ENCODE measurements at regions not wholly inside any gene's neighbourhood (a gene's known extent, or its start where the extent isn't known, plus 50 kb on each side); places are given as distances from the start of the nearest gene placed in this dataset.

DNA sequence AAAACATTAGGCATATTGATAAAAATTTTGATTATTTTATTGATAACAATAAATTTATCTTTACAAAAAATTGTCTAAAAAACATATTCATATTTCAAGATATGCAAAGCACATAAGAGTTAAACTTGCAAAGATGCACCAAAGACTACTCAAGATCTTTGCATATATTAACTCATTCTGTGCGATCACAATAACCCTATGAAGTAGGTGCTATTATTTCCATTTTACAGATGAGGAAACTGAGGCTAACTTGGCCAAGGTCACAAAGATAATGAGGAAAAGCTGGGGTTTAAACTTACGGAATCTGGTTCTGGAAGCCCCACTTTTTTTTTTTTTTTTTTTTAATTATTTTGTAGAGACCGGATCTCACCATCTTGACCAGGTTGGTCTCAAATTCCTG lies 94.4 kb upstream of the SERTAD2 start:
- Histone ChIP-seq H2AFZ (ENCODE audit: low read depth, low read length) (no peak overlapping the region), H3K79me2 (ENCODE audit: insufficient read depth, low read length) (no peaks in the 10 kb centered on the region), H3K4me1 (ENCODE audit: insufficient read depth, low read length) (peaks cover 24% of the 10 kb centered on the region), H3K4me3 (ENCODE audit: low read depth in 1 of 2, low read length in 2 of 2) (no peak overlapping the region), H4K20me1 (ENCODE audit: insufficient read depth, low read length) (no peaks in the 10 kb centered on the region), H3K36me3 (ENCODE audit: insufficient read depth, low read length) (no peaks in the 10 kb centered on the region), H3K4me2 (ENCODE audit: insufficient read depth, low read length) (no peak overlapping the region), H3K9me3 (ENCODE audit: insufficient read depth, low read length, severe bottlenecking) (no peaks in the 10 kb centered on the region), H3K9ac (ENCODE audit: low read depth, low read length) (no peak overlapping the region), H3K27ac (ENCODE audit: low read length) (no peak overlapping the region), H3K27me3 (ENCODE audit: insufficient read depth, low read length, poor library complexity) (peaks cover 7% of the 10 kb centered on the region)
- DNase-seq (no peak), ATAC-seq (ENCODE audit: insufficient read depth, low read depth) (no peak)
- TF ChIP-seq, protein P1, sequence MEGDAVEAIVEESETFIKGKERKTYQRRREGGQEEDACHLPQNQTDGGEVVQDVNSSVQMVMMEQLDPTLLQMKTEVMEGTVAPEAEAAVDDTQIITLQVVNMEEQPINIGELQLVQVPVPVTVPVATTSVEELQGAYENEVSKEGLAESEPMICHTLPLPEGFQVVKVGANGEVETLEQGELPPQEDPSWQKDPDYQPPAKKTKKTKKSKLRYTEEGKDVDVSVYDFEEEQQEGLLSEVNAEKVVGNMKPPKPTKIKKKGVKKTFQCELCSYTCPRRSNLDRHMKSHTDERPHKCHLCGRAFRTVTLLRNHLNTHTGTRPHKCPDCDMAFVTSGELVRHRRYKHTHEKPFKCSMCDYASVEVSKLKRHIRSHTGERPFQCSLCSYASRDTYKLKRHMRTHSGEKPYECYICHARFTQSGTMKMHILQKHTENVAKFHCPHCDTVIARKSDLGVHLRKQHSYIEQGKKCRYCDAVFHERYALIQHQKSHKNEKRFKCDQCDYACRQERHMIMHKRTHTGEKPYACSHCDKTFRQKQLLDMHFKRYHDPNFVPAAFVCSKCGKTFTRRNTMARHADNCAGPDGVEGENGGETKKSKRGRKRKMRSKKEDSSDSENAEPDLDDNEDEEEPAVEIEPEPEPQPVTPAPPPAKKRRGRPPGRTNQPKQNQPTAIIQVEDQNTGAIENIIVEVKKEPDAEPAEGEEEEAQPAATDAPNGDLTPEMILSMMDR (IDR thresholded peaks at IDR 0.05; ENCODE audit: borderline replicate concordance, extremely low read depth, low read length, poor library complexity, severe bottlenecking) = no peak
- no peak for TF ChIP-seq EZH2 (IDR thresholded peaks at IDR 0.05; ENCODE audit: borderline replicate concordance, low read depth, low read length, severe bottlenecking)

DNA sequence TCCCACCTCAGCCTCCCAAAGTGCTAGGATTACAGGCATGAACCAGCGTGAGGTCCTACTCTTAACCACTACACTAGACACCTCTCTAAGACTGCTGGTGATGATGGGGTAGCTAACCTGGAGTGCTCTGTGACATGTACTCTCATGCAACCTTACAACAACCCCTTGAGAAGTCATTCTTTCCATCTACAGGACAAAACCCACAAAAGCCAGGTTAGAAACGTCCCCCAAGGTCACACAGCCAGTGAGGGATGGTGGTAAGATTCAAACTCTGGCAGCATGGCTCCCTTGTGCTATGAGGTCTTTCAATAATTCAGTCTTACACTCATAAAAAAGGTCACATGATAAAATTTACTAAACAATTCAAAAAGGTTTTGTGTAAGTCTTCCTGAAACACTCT lies 94.8 kb upstream of the SERTAD2 start:
- peaks cover 24% of the 10 kb centered on the region for H3K4me1 ChIP-seq (ENCODE audit: insufficient read depth, low read length)
- 0 out of 2 replicates have a peak overlapping the region, but pooled peaks have one; percentile 4 for H3K4me2 ChIP-seq (ENCODE audit: insufficient read depth, low read length)
- H3K9me3 ChIP-seq (ENCODE audit: insufficient read depth, low read length, severe bottlenecking) = no peaks in the 10 kb centered on the region
- H4K20me1 ChIP-seq (ENCODE audit: insufficient read depth, low read length) = no peaks in the 10 kb centered on the region
- no peak overlapping the region for H3K9ac ChIP-seq (ENCODE audit: low read depth, low read length)
- H3K27me3 ChIP-seq (ENCODE audit: insufficient read depth, low read length, poor library complexity) = peaks cover 7% of the 10 kb centered on the region
- H3K79me2 ChIP-seq (ENCODE audit: insufficient read depth, low read length) = no peaks in the 10 kb centered on the region
- H3K27ac ChIP-seq (ENCODE audit: low read length) = no peak overlapping the region
- TF ChIP-seq, protein P1 (IDR thresholded peaks at IDR 0.05; ENCODE audit: borderline replicate concordance, extremely low read depth, low read length, poor library complexity, severe bottlenecking) = no peak
- TF ChIP-seq EZH2 (IDR thresholded peaks at IDR 0.05; ENCODE audit: borderline replicate concordance, low read depth, low read length, severe bottlenecking) = no peak
- ATAC-seq (ENCODE audit: insufficient read depth, low read depth) (no peak), DNase-seq (no peak)
- no peaks in the 10 kb centered on the region for H3K36me3 ChIP-seq (ENCODE audit: insufficient read depth, low read length)
- H3K4me3 ChIP-seq (ENCODE audit: low read depth in 1 of 2, low read length in 2 of 2) = no peak overlapping the region
- no peak overlapping the region for H2AFZ ChIP-seq (ENCODE audit: low read depth, low read length)

DNA sequence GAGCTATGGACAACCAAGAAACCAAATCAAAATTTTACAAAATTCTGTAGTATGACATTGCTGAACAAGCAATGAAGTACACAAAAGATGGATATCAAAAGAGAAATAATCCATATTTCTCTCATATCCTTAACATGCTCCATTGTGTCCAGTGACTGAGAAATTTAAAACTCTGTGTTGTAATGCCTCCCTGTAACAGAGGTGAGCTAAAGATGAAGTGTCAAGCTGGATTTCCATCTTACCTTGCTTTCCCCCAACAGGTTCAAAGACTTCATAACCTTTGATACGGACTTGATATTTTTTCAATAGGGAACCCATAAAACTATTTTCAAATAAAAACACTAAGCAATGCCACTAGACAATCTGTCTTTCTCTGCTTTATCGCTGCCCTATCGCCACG lies 95.7 kb upstream of the SERTAD2 start:
- ATAC-seq (ENCODE audit: insufficient read depth, low read depth) = no peak
- Histone ChIP-seq H3K79me2 (ENCODE audit: insufficient read depth, low read length) (no peaks in the 10 kb centered on the region), H4K20me1 (ENCODE audit: insufficient read depth, low read length) (no peaks in the 10 kb centered on the region), H2AFZ (ENCODE audit: low read depth, low read length) (no peak overlapping the region; the same call in 1 of the 2 replicates), H3K36me3 (ENCODE audit: insufficient read depth, low read length) (no peaks in the 10 kb centered on the region), H3K4me1 (ENCODE audit: insufficient read depth, low read length) (peaks cover 24% of the 10 kb centered on the region), H3K9me3 (ENCODE audit: insufficient read depth, low read length, severe bottlenecking) (no peaks in the 10 kb centered on the region), H3K27ac (ENCODE audit: low read length) (no peak overlapping the region), H3K4me3 (ENCODE audit: low read depth in 1 of 2, low read length in 2 of 2) (peak overlapping the region in 1 of 2 experiments; percentile 75; a peak in 1 of 4 replicates), H3K27me3 (ENCODE audit: insufficient read depth, low read length, poor library complexity) (peaks cover 7% of the 10 kb centered on the region), H3K4me2 (ENCODE audit: insufficient read depth, low read length) (peak overlapping the region; percentile 94), H3K9ac (ENCODE audit: low read depth, low read length) (no peak overlapping the region; the same call in 1 of the 2 replicates)
- no peak for DNase-seq
- TF ChIP-seq, protein P1 (IDR thresholded peaks at IDR 0.05; ENCODE audit: borderline replicate concordance, extremely low read depth, low read length, poor library complexity, severe bottlenecking) = no peak
- TF ChIP-seq EZH2 (IDR thresholded peaks at IDR 0.05; ENCODE audit: borderline replicate concordance, low read depth, low read length, severe bottlenecking) = no peak

Measured in DND-41 (cell line).